BLaER1 treated with 17β-estradiol and CSF1 and Interleukin-3, amounts not matched to agents 10 nM and 100 nM (cell line): ENCODE measurements at regions not wholly inside any gene's neighbourhood (a gene's known extent, or its start where the extent isn't known, plus 50 kb on each side); places are given as distances from the start of the nearest gene placed in this dataset.

Source experiments
- H3K27ac ChIP-seq, 11 experiments: shearing (Covaris generic); formaldehyde crosslinking; 2 replicates each; pipeline ENCODE4 v1.8.1; 2022
- H3K27me3 ChIP-seq, 11 experiments: shearing (Covaris generic); formaldehyde crosslinking; 2 replicates each; pipeline ENCODE4 v1.8.1; 2022
- H3K36me3 ChIP-seq, 11 experiments: shearing (Covaris generic); formaldehyde crosslinking; 2 replicates each; pipeline ENCODE4 v1.8.1; 2022
- H3K4me1 ChIP-seq, 10 experiments: shearing (Covaris generic); formaldehyde crosslinking; 2 replicates each; pipeline ENCODE4 v1.8.1; 2022
- H3K4me2 ChIP-seq, 11 experiments: shearing (Covaris generic); formaldehyde crosslinking; 2 replicates each; pipeline ENCODE4 v1.8.1; 2022
- H3K4me3 ChIP-seq, 10 experiments: shearing (Covaris generic); formaldehyde crosslinking; 2 replicates each; pipeline ENCODE4 v1.8.1; 2022
- H3K9ac ChIP-seq, 11 experiments: shearing (Covaris generic); formaldehyde crosslinking; 2 replicates each; pipeline ENCODE4 v1.8.1; 2022
- H3K9me3 ChIP-seq, 11 experiments: shearing (Covaris generic); formaldehyde crosslinking; replicated peaks in 1 of 11; 2 replicates each; pipeline ENCODE4 v1.8.1; 2022
- H4K20me1 ChIP-seq, 11 experiments: shearing (Covaris generic); formaldehyde crosslinking; 2 replicates each; pipeline ENCODE4 v1.8.1; 2022
- Cebpa-rat ChIP-seq, 11 experiments: shearing (Covaris generic); IDR thresholded peaks; 2 replicates each; pipeline ENCODE4 v1.8.1; 2022

DNA sequence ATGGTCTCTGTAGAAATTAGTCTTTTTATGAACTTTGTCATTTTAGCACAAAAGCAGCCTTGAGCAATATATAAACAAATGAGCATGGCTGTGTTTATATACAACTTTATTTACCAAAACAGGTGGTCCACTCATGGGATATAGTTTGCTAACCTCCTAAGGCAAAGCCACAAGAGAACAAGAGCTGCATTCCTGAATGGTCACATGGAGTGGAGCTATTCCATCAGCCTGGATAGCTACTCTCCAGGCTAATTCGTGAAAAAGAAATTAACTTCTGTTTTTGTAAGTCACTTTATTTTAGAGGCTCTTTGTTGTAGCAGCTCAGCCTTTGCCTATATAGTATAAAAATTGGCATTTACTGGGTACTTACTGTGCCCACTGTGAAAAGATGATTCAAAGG is 163.3 kb upstream of the FAM78B start:
- H3K4me1 ChIP-seq, result no peaks in the 10 kb centered on the region
- no peak overlapping the region for H3K9ac ChIP-seq
- H3K27ac ChIP-seq, result no peak overlapping the region
- H3K4me3 ChIP-seq, result no peak overlapping the region
- H4K20me1 ChIP-seq, result no peaks in the 10 kb centered on the region
- no peaks in the 10 kb centered on the region for H3K36me3 ChIP-seq
- H3K27me3 ChIP-seq, result no peaks in the 10 kb centered on the region
- no peaks in the 10 kb centered on the region for H3K9me3 ChIP-seq
- no peak for TF ChIP-seq Cebpa-rat (IDR thresholded peaks at IDR 0.05)
- H3K4me2 ChIP-seq, result no peak overlapping the region

DNA sequence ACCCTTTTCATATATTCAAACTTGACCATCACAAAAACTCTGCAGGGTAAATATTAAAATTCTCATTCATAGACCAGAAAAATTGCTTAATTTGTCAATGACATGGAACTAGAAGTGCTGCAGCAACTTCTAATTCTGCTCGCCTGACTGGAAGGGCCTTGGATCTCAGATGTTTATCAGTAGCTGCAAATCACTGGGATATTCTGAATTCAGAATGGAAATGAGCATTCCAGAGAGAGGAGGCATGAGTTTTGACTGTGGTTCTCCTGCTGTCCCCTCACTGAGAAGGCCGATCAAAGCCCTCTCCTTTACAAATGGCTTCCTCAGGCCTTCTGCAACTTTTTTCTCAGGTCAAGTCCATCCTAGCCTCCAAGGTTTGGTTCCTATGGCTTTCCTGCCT is 171.3 kb upstream of the FAM78B start:
- no peak overlapping the region for H3K4me2 ChIP-seq
- no peak for TF ChIP-seq Cebpa-rat (IDR thresholded peaks at IDR 0.05)
- no peak overlapping the region for H3K27ac ChIP-seq
- H3K36me3 ChIP-seq, result no peaks in the 10 kb centered on the region
- H3K27me3 ChIP-seq, result no peaks in the 10 kb centered on the region
- no peak overlapping the region for H3K4me3 ChIP-seq
- H3K4me1 ChIP-seq, result no peaks in the 10 kb centered on the region
- H3K9ac ChIP-seq, result no peak overlapping the region
- no peaks in the 10 kb centered on the region for H4K20me1 ChIP-seq
- peaks cover 0 to 8% (median 0%) of the 10 kb centered on the region in 11 experiments; a peak in 5 of 22 replicates for H3K9me3 ChIP-seq

DNA sequence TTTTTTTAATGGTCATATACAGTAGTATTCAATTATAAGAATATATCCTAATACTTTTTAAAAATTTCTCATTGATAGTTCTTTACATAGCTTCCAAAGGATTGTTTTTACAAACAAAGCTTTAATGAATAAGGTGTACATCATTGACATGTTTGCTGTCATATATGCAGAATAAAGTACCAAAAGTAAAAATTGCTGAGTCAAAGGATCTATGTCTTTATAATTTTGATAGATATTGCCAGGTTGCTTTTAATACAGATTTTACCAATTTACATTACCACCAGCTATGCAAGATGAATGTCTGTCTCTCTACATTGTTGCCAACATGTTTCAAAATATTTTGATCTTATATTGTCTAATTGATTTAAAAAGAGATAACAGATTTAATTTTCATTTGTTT is 173.9 kb upstream of the FAM78B start:
- H3K4me2 ChIP-seq, result no peak overlapping the region
- no peak for TF ChIP-seq Cebpa-rat (IDR thresholded peaks at IDR 0.05)
- peaks cover 0 to 11% (median 0%) of the 10 kb centered on the region in 11 experiments; a peak in 5 of 22 replicates for H3K9me3 ChIP-seq

DNA sequence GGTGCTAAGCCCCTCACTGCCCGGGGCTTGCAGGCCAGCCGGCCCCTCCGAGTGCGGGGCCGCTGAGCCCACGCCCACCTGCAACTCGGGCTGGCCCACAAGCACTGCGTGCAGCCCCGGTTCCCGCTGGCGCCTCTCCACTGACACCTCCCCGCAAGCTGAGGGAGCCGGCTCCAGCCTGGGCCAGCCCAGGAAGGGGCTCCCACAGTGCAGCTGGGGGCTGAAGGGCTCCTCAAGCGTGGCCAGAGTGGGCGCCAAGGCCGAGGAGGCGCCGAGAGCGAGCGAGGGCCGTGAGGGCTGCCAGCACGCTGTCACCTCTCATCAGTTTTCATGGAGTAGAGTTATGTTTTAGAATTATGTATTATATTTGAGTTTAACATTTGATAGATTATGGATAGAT is 176.5 kb upstream of the FAM78B start:
- Histone ChIP-seq H3K27me3 (no peaks in the 10 kb centered on the region), H3K4me1 (no peaks in the 10 kb centered on the region), H3K9ac (no peak overlapping the region), H3K9me3 (peaks cover 0 to 13% (median 9%) of the 10 kb centered on the region in 11 experiments; a peak in 11 of 22 replicates), H4K20me1 (no peaks in the 10 kb centered on the region), H3K27ac (no peak overlapping the region), H3K4me3 (no peak overlapping the region), H3K4me2 (no peak overlapping the region), H3K36me3 (no peaks in the 10 kb centered on the region)
- TF ChIP-seq Cebpa-rat (IDR thresholded peaks at IDR 0.05), result no peak

More for the DNA sequence above, 173.9 kb upstream of the FAM78B start:
- Histone ChIP-seq H3K4me3 (no peak overlapping the region), H4K20me1 (no peaks in the 10 kb centered on the region), H3K4me1 (no peaks in the 10 kb centered on the region), H3K27me3 (no peaks in the 10 kb centered on the region), H3K36me3 (no peaks in the 10 kb centered on the region), H3K9ac (no peak overlapping the region), H3K27ac (no peak overlapping the region)

DNA sequence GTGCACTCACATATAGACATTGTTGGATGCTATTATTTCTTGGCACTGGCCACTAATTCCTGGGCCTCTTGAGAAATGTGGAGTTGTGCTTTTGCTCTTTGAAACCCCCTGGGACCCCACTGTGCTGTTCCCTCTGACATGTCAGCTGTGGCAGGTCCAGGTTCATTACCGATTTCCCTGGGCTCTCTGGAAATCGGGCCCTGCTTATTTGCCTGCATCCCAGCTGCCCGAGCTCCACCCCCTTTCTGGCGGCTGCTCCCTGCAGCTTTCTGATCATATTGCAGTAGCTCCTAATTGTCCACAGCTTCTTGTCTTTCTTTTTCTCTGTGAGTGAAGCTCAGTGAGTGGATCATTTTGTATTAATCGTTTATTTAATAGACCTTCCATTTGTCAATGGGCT is 183.7 kb upstream of the FAM78B start:
- Histone ChIP-seq H3K9ac (no peak overlapping the region), H3K9me3 (peaks cover 0 to 10% (median 7%) of the 10 kb centered on the region in 11 experiments; a peak in 8 of 22 replicates), H4K20me1 (no peaks in the 10 kb centered on the region), H3K4me1 (no peaks in the 10 kb centered on the region), H3K4me2 (no peak overlapping the region), H3K27ac (no peak overlapping the region), H3K27me3 (no peaks in the 10 kb centered on the region), H3K36me3 (no peaks in the 10 kb centered on the region), H3K4me3 (no peak overlapping the region)
- no peak for TF ChIP-seq Cebpa-rat (IDR thresholded peaks at IDR 0.05)

DNA sequence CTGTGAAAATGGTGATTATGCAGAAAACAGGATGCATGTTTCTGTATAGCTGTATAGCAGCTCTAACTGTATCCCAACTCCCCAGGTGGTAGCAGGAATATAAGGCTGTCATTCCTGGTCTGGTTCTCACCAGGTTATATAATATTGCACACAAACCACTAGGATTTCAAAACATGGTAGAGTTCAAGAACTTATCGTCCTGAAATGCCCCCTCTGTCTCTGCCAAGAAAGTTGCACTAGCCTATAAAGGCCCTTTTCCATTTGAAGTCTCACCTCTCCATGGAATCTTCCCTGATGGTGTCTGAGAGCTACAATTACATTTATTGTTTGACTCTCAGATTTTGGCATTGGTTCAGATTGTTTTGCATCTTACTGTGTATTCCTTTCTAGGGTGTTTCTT is 184.9 kb upstream of the FAM78B start:
- no peak for TF ChIP-seq Cebpa-rat (IDR thresholded peaks at IDR 0.05)
- Histone ChIP-seq H3K4me3 (no peak overlapping the region), H3K4me1 (no peaks in the 10 kb centered on the region), H3K36me3 (no peaks in the 10 kb centered on the region), H3K4me2 (no peak overlapping the region), H3K9me3 (peaks cover 0 to 10% (median 7%) of the 10 kb centered on the region in 11 experiments; a peak in 8 of 22 replicates), H3K27me3 (no peaks in the 10 kb centered on the region), H3K27ac (no peak overlapping the region), H4K20me1 (no peaks in the 10 kb centered on the region), H3K9ac (no peak overlapping the region)

DNA sequence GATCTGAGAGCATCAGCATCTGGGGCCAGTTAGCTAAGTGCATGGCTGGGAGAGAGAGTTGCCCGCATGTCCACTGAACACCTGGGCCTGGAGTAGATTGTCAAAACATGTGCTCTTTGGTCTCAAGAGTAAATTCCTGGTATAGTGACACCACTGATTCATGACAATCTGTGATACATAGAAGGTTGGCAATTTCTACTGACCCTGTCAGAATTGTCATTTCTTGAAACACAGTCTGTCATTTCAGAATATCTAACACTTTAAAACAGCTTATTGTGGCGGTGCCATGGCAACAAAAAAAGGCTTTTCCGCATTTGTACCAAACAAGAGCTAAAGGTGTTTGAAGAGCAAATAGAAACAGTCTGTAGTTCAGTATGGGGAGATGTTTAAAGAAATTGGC is 186.4 kb upstream of the FAM78B start:
- no peak overlapping the region for H3K4me3 ChIP-seq
- H3K4me2 ChIP-seq, result no peak overlapping the region
- H3K4me1 ChIP-seq, result no peaks in the 10 kb centered on the region
- no peaks in the 10 kb centered on the region for H4K20me1 ChIP-seq
- no peaks in the 10 kb centered on the region for H3K36me3 ChIP-seq
- H3K9me3 ChIP-seq, result no peaks in the 10 kb centered on the region
- no peak overlapping the region for H3K9ac ChIP-seq
- no peak overlapping the region for H3K27ac ChIP-seq
- no peaks in the 10 kb centered on the region for H3K27me3 ChIP-seq
- no peak for TF ChIP-seq Cebpa-rat (IDR thresholded peaks at IDR 0.05)

DNA sequence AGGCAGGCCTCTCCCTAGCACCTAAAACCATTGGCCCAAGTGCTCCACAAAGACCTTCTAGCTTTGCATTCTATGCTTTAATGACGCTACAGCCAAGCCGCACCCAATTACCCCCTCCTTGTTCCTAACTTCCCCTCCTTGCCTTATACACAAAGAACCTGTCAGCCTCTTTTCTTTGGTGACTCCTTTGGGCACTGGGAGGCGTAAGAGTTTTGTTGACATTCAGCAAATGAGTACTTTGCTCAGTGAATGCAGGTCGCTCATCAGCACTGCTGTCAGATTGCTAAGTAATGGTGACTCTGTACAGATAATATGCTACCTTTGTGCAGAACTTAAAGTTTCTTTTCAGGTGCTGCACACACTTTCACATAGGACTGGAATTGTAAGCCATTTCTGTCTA is 187.6 kb upstream of the FAM78B start:
- H3K9me3 ChIP-seq, result no peaks in the 10 kb centered on the region
- no peak for TF ChIP-seq Cebpa-rat (IDR thresholded peaks at IDR 0.05)
- no peak overlapping the region for H3K9ac ChIP-seq
- H3K4me3 ChIP-seq, result no peak overlapping the region
- no peak overlapping the region for H3K27ac ChIP-seq
- H3K4me1 ChIP-seq, result no peaks in the 10 kb centered on the region
- no peaks in the 10 kb centered on the region for H3K36me3 ChIP-seq
- H3K27me3 ChIP-seq, result no peaks in the 10 kb centered on the region
- no peaks in the 10 kb centered on the region for H4K20me1 ChIP-seq
- no peak overlapping the region for H3K4me2 ChIP-seq

DNA sequence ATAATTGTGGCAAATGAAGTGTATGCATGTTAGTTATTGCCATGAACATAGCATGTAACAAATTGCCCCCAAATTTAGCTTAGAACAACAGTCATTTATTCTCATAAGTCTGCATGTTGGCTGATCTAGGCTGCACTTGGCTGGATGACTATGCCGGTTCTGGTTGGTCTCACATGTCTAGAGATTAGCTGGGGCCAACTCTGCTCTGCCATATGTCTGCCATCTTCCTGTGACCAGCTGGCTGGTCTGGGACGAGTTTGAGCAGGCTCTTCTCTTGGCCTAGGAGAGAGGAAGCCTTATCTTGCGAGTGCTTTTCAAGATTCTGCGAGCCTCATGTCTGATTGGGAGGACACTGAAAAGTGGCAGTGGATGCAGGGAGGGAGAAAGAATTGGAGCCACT is 198.3 kb upstream of the FAM78B start:
- Histone ChIP-seq H3K9me3 (no peaks in the 10 kb centered on the region; a peak in 2 of 22 replicates), H4K20me1 (no peaks in the 10 kb centered on the region), H3K9ac (no peak overlapping the region), H3K4me3 (no peak overlapping the region), H3K27ac (no peak overlapping the region), H3K4me2 (no peak overlapping the region), H3K27me3 (no peaks in the 10 kb centered on the region), H3K4me1 (no peaks in the 10 kb centered on the region), H3K36me3 (no peaks in the 10 kb centered on the region)
- TF ChIP-seq Cebpa-rat (IDR thresholded peaks at IDR 0.05), result no peak

DNA sequence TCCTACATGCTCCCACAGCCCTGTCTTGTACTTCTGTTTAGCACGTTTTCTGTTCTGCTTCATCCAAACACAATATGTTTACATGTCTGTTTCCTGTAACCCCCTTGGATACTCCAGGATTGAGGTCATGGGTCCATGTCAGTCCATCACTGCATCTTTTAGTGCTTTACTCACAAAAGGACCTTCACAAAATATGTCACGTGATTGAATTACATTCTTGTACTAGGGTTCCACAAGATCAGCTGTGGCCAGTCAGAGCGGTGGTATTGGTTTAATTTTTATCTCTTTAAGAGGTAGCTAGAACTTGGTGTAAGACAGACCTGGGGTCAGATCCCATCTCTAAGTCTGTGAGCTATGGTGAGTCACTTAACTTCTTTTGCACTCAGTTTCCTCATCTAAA is 201.2 kb upstream of the FAM78B start:
- no peaks in the 10 kb centered on the region for H4K20me1 ChIP-seq
- H3K4me2 ChIP-seq, result no peak overlapping the region
- H3K9ac ChIP-seq, result no peak overlapping the region
- no peaks in the 10 kb centered on the region; a peak in 2 of 22 replicates for H3K9me3 ChIP-seq
- no peak overlapping the region for H3K4me3 ChIP-seq
- no peaks in the 10 kb centered on the region for H3K36me3 ChIP-seq
- no peaks in the 10 kb centered on the region for H3K4me1 ChIP-seq
- no peak for TF ChIP-seq Cebpa-rat (IDR thresholded peaks at IDR 0.05)
- H3K27ac ChIP-seq, result no peak overlapping the region
- no peaks in the 10 kb centered on the region for H3K27me3 ChIP-seq
